ENCODE measurements at regions not wholly inside any gene's neighbourhood (a gene's known extent, or its start where the extent isn't known, plus 50 kb on each side); places are given as distances from the start of the nearest gene placed in this dataset.

DNA sequence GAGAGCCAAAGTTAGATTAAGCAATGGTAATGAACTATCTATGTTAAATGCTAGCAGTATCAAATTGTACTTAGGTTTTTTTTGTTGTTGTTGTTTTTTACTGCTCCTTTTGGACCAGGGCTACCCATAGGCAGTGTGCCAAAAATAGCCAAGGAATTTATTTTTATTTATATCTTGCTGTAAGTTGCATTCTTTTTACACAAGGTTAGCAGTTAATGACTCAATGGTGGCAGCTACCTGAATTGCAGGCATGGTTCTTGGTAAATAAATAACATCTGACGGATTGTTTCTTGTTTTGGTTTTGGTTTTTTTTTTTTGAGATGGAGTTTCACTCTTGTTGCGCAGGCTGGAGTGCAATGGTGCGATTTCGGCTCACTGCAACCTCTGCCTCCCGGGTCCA lies 194.8 kb upstream of the TSC22D1 start:
- Histone ChIP-seq H3K4me3 (ENCODE audit: low read depth in 1 of 3, low read length in 3 of 3) (no peak overlapping the region), H3K27me3 (ENCODE audit: control insufficient read depth in 4 of 4, insufficient read depth in 4 of 4, low read length in 3 of 4) (no peaks in the 10 kb centered on the region), H3K4me1 (ENCODE audit: control insufficient read depth in 4 of 4, insufficient read depth in 4 of 4, low read length in 3 of 4) (no peaks in the 10 kb centered on the region), H3K36me3 (ENCODE audit: control insufficient read depth in 4 of 4, insufficient read depth in 3 of 4, low read depth in 1 of 4, low read length in 3 of 4) (no peaks in the 10 kb centered on the region), H3K9ac (ENCODE audit: low read depth in 1 of 2, low read length in 2 of 2) (no peak overlapping the region), H3K9me3 (ENCODE audit: control insufficient read depth in 4 of 4, low read length in 3 of 4) (no peaks in the 10 kb centered on the region), H3K27ac (ENCODE audit: low read depth in 1 of 2, low read length in 2 of 2) (no peak overlapping the region)
- TF ChIP-seq, protein P1, sequence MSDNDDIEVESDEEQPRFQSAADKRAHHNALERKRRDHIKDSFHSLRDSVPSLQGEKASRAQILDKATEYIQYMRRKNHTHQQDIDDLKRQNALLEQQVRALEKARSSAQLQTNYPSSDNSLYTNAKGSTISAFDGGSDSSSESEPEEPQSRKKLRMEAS (IDR thresholded peaks at IDR 0.05), result no peak
- TF ChIP-seq NR2F2 (IDR thresholded peaks at IDR 0.05) (no peak), RAD21 (IDR thresholded peaks at IDR 0.05) (no peak), YY1 (IDR thresholded peaks at IDR 0.05) (no peak), RXRA (IDR thresholded peaks at IDR 0.05) (no peak), HNF4A (conservative IDR thresholded peaks at IDR 0.05) (no peak), HNF4G (IDR thresholded peaks at IDR 0.05) (no peak), SP1 (IDR thresholded peaks at IDR 0.05) (no peak), EGR1 (IDR thresholded peaks at IDR 0.05; ENCODE audit: low read depth in 2 of 2) (no peak), FOXA2 (IDR thresholded peaks at IDR 0.05) (no peak), GABPA (IDR thresholded peaks at IDR 0.05 in 1 of 2, conservative IDR thresholded peaks at IDR 0.05 in 1 of 2) (no peak), TAF1 (conservative IDR thresholded peaks at IDR 0.05) (no peak), JUND (IDR thresholded peaks at IDR 0.05) (no peak), FOXA1 (IDR thresholded peaks at IDR 0.05) (no peak)
- TF ChIP-seq, protein P2, sequence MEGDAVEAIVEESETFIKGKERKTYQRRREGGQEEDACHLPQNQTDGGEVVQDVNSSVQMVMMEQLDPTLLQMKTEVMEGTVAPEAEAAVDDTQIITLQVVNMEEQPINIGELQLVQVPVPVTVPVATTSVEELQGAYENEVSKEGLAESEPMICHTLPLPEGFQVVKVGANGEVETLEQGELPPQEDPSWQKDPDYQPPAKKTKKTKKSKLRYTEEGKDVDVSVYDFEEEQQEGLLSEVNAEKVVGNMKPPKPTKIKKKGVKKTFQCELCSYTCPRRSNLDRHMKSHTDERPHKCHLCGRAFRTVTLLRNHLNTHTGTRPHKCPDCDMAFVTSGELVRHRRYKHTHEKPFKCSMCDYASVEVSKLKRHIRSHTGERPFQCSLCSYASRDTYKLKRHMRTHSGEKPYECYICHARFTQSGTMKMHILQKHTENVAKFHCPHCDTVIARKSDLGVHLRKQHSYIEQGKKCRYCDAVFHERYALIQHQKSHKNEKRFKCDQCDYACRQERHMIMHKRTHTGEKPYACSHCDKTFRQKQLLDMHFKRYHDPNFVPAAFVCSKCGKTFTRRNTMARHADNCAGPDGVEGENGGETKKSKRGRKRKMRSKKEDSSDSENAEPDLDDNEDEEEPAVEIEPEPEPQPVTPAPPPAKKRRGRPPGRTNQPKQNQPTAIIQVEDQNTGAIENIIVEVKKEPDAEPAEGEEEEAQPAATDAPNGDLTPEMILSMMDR (IDR thresholded peaks at IDR 0.05; ENCODE audit: low read depth, low read length, missing input control), result no peak
- TF ChIP-seq, protein P3, sequence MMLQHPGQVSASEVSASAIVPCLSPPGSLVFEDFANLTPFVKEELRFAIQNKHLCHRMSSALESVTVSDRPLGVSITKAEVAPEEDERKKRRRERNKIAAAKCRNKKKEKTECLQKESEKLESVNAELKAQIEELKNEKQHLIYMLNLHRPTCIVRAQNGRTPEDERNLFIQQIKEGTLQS (IDR thresholded peaks at IDR 0.05), result no peak
- TF ChIP-seq, protein P4, sequence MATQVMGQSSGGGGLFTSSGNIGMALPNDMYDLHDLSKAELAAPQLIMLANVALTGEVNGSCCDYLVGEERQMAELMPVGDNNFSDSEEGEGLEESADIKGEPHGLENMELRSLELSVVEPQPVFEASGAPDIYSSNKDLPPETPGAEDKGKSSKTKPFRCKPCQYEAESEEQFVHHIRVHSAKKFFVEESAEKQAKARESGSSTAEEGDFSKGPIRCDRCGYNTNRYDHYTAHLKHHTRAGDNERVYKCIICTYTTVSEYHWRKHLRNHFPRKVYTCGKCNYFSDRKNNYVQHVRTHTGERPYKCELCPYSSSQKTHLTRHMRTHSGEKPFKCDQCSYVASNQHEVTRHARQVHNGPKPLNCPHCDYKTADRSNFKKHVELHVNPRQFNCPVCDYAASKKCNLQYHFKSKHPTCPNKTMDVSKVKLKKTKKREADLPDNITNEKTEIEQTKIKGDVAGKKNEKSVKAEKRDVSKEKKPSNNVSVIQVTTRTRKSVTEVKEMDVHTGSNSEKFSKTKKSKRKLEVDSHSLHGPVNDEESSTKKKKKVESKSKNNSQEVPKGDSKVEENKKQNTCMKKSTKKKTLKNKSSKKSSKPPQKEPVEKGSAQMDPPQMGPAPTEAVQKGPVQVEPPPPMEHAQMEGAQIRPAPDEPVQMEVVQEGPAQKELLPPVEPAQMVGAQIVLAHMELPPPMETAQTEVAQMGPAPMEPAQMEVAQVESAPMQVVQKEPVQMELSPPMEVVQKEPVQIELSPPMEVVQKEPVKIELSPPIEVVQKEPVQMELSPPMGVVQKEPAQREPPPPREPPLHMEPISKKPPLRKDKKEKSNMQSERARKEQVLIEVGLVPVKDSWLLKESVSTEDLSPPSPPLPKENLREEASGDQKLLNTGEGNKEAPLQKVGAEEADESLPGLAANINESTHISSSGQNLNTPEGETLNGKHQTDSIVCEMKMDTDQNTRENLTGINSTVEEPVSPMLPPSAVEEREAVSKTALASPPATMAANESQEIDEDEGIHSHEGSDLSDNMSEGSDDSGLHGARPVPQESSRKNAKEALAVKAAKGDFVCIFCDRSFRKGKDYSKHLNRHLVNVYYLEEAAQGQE (IDR thresholded peaks at IDR 0.05), result no peak
- TF ChIP-seq, protein P5, sequence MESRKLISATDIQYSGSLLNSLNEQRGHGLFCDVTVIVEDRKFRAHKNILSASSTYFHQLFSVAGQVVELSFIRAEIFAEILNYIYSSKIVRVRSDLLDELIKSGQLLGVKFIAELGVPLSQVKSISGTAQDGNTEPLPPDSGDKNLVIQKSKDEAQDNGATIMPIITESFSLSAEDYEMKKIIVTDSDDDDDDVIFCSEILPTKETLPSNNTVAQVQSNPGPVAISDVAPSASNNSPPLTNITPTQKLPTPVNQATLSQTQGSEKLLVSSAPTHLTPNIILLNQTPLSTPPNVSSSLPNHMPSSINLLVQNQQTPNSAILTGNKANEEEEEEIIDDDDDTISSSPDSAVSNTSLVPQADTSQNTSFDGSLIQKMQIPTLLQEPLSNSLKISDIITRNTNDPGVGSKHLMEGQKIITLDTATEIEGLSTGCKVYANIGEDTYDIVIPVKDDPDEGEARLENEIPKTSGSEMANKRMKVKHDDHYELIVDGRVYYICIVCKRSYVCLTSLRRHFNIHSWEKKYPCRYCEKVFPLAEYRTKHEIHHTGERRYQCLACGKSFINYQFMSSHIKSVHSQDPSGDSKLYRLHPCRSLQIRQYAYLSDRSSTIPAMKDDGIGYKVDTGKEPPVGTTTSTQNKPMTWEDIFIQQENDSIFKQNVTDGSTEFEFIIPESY (IDR thresholded peaks at IDR 0.05), result no peak
- DNase-seq (ENCODE audit: low spot score), result no peak
- 91% methylated on average over 5 of the region's 5 CpGs for WGBS

Measured in liver (tissue), 8 donors.